H1 (cell line): ENCODE measurements at regions not wholly inside any gene's neighbourhood (a gene's known extent, or its start where the extent isn't known, plus 50 kb on each side); places are given as distances from the start of the nearest gene placed in this dataset.

Source experiments
- CTCF ChIA-PET: fragments of 300-600 bp; sonication (Branson Sonifier 250); formaldehyde crosslinking; loops from one replicate; lab custom pipeline; 2021; ENCODE audit not compliant: partially characterized antibody; lab: Charles Lee
- POLR2A ChIA-PET: fragments of 300-600 bp; sonication (Branson Sonifier 250); formaldehyde crosslinking; loops from one replicate; lab custom pipeline; 2021; ENCODE audit warnings: inconsistent platforms; ENCODE audit not compliant: partially characterized antibody; lab: Charles Lee
- DNase-seq, 2 experiments: peaks; one replicate each; pipeline versions ENCODE4 v3.0.0 to v3.0.0-alpha.2; 2010 to 2022; ENCODE audit warnings: low spot score in 2 of 2, low read depth in 1 of 2, mixed read lengths in 1 of 2
- FAIRE-seq: peaks from 2 replicates; lab custom pipeline; 2011; peaks lifted over from hg19 to GRCh38; lab: Jason Lieb, UNC
- H2AFZ ChIP-seq: 2 replicates; pipeline ENCODE4 v1.8.1; 2012; ENCODE audit warnings: low read length, inconsistent platforms
- H2AK5ac ChIP-seq: 2 replicates; pipeline ENCODE4 v1.6.1; 2013; ENCODE audit warnings: low read depth, low read length
- H2BK120ac ChIP-seq: replicated peaks from 2 replicates; pipeline ENCODE3; 2013; ENCODE audit warnings: low read depth, low read length, inconsistent platforms
- H2BK12ac ChIP-seq: 2 replicates; pipeline ENCODE4 v1.6.1; 2013; ENCODE audit warnings: low read depth, low read length
- H2BK15ac ChIP-seq: 2 replicates; pipeline ENCODE4 v1.6.1; 2013; ENCODE audit warnings: low read length
- H2BK20ac ChIP-seq: 2 replicates; pipeline ENCODE4 v1.6.1; 2013; ENCODE audit warnings: low read length
- H2BK5ac ChIP-seq: 2 replicates; pipeline ENCODE4 v1.6.1; 2013; ENCODE audit warnings: low read depth, low read length
- H3K14ac ChIP-seq: 2 replicates; pipeline ENCODE4 v1.6.1; 2013; ENCODE audit warnings: inconsistent platforms; ENCODE audit not compliant: insufficient read length
- H3K18ac ChIP-seq: 2 replicates; pipeline ENCODE4 v1.6.1; 2013; ENCODE audit warnings: low read length; ENCODE audit errors: extremely low read depth
- H3K23ac ChIP-seq: 2 replicates; pipeline ENCODE4 v1.6.1; 2013; ENCODE audit warnings: inconsistent platforms; ENCODE audit not compliant: insufficient read length
- H3K23me2 ChIP-seq: 2 replicates; pipeline ENCODE4 v1.6.1; 2013; ENCODE audit warnings: low read depth, low read length
- H3K27ac ChIP-seq: 2 replicates; pipeline ENCODE4 v1.6.1; 2011; ENCODE audit warnings: low read depth, low read length, inconsistent platforms
- H3K27me3 ChIP-seq, 4 experiments: replicated peaks in 1 of 4; 1 replicate in 1 of 4; 2 replicates in 3 of 4; pipeline versions ENCODE4 v1.6.1 to v1.8.1; 2011 to 2013; ENCODE audit warnings: low read length in 3 of 4, mild to moderate bottlenecking in 3 of 4, inconsistent platforms in 2 of 4, mixed read lengths in 2 of 4, moderate library complexity in 1 of 4; ENCODE audit not compliant: control insufficient read depth in 3 of 4, insufficient read depth in 3 of 4; ENCODE audit errors: extremely low read depth in 1 of 4
- H3K36me3 ChIP-seq, 4 experiments: 2 replicates each; pipeline versions ENCODE4 v1.6.1 to v1.8.1; 2011 to 2013; ENCODE audit warnings: mild to moderate bottlenecking in 4 of 4, low read length in 3 of 4, moderate library complexity in 2 of 4, control low read depth in 1 of 4, inconsistent platforms in 1 of 4; ENCODE audit not compliant: insufficient read depth in 4 of 4, control insufficient read depth in 2 of 4
- H3K4ac ChIP-seq: replicated peaks from 2 replicates; pipeline ENCODE3; 2013; ENCODE audit warnings: low read length, low read depth, mixed read lengths, inconsistent platforms; ENCODE audit not compliant: insufficient read length
- H3K4me1 ChIP-seq, 4 experiments: replicated peaks in 1 of 4; 1 replicate in 1 of 4; 2 replicates in 3 of 4; pipeline versions ENCODE4 v1.6.1 to v1.8.1; 2011 to 2013; ENCODE audit warnings: low read length in 3 of 4, inconsistent platforms in 2 of 4, mixed read lengths in 1 of 4; ENCODE audit not compliant: insufficient read depth in 4 of 4, control insufficient read depth in 3 of 4
- H3K4me2 ChIP-seq, 2 experiments: 2 replicates each; pipeline versions ENCODE4 v1.6.1 to v1.8.1; 2011 to 2013; ENCODE audit warnings: low read depth in 2 of 2, low read length in 2 of 2, control low read depth in 1 of 2, inconsistent platforms in 1 of 2, mild to moderate bottlenecking in 1 of 2; ENCODE audit not compliant: insufficient read depth in 1 of 2
- H3K4me3 ChIP-seq, 4 experiments: fragments of 200-600, 300-600 bp in 1 of 4; sonication (generic), shearing (Covaris generic), sonication (Bioruptor Twin) in 1 of 4; 2 replicates each; pipeline versions ENCODE4 v1.5.1 to v1.8.1; 2011 to 2016; ENCODE audit warnings: low read length in 4 of 4, low read depth in 3 of 4, control low read depth in 2 of 4, inconsistent platforms in 2 of 4, mild to moderate bottlenecking in 2 of 4, mixed read lengths in 1 of 4, moderate library complexity in 1 of 4; ENCODE audit not compliant: insufficient read depth in 2 of 4; ENCODE audit errors: extremely low read depth in 1 of 4
- H3K56ac ChIP-seq: replicated peaks from 2 replicates; pipeline ENCODE3; 2013; ENCODE audit warnings: low read depth, mild to moderate bottlenecking, mixed read lengths, low read length, inconsistent platforms; ENCODE audit not compliant: insufficient read length
- H3K79me1 ChIP-seq: 2 replicates; pipeline ENCODE4 v1.6.1; 2013; ENCODE audit warnings: low read depth, low read length, control low read depth
- H3K79me2 ChIP-seq, 2 experiments: 2 replicates each; pipeline versions ENCODE4 v1.6.1 to v1.8.1; 2012 to 2013; ENCODE audit warnings: low read length in 2 of 2, mild to moderate bottlenecking in 2 of 2, inconsistent platforms in 1 of 2; ENCODE audit not compliant: insufficient read depth in 2 of 2, control insufficient read depth in 1 of 2
- H3K9ac ChIP-seq, 4 experiments: replicated peaks in 1 of 4; 1 replicate in 1 of 4; 2 replicates in 3 of 4; pipeline versions ENCODE4 v1.6.1 to v1.8.1; 2011 to 2013; ENCODE audit warnings: low read depth in 3 of 4, low read length in 3 of 4, control low read depth in 2 of 4, mild to moderate bottlenecking in 2 of 4, moderate library complexity in 2 of 4, inconsistent platforms in 1 of 4; ENCODE audit errors: extremely low read depth in 1 of 4
- H3K9me3 ChIP-seq, 2 experiments: 2 replicates each; pipeline versions ENCODE4 v1.6.1 to v1.8.1; 2012 to 2013; ENCODE audit warnings: mild to moderate bottlenecking in 2 of 2, moderate library complexity in 2 of 2, control low read depth in 1 of 2, inconsistent platforms in 1 of 2, low read depth in 1 of 2, low read length in 1 of 2, mixed read lengths in 1 of 2; ENCODE audit not compliant: insufficient read depth in 2 of 2
- H4K20me1 ChIP-seq, 2 experiments: replicated peaks in 1 of 2; 2 replicates each; pipeline versions ENCODE3 to v1.8.1; 2011 to 2013; ENCODE audit warnings: inconsistent platforms in 2 of 2, low read length in 2 of 2, mild to moderate bottlenecking in 1 of 2; ENCODE audit not compliant: insufficient read depth in 2 of 2, control insufficient read depth in 1 of 2
- H4K5ac ChIP-seq: 2 replicates; pipeline ENCODE4 v1.6.1; 2013; ENCODE audit warnings: low read length, low read depth, mixed read lengths, inconsistent platforms; ENCODE audit not compliant: insufficient read length
- H4K8ac ChIP-seq: 2 replicates; pipeline ENCODE4 v1.8.0; 2013; ENCODE audit warnings: mild to moderate bottlenecking, moderate library complexity, low read length, inconsistent platforms; ENCODE audit not compliant: insufficient read depth; ENCODE audit errors: extremely low read depth
- H4K91ac ChIP-seq: replicated peaks from 2 replicates; pipeline ENCODE3; 2013; ENCODE audit warnings: low read length, mixed read lengths, inconsistent platforms; ENCODE audit not compliant: insufficient read length
- FOSL1 ChIP-seq: IDR thresholded peaks from 2 replicates; pipeline ENCODE4 v1.6.1; 2011; ENCODE audit warnings: mild to moderate bottlenecking, low read depth, low read length, moderate library complexity; ENCODE audit not compliant: insufficient read depth
- RNF2 ChIP-seq: fragments of 200-900, 300-1000 bp; sonication (generic); IDR thresholded peaks from 2 replicates; pipeline ENCODE4 v1.7.1; 2016; ENCODE audit warnings: borderline replicate concordance, low read depth, mild to moderate bottlenecking, antibody characterized with exemption, low read length; ENCODE audit not compliant: poor library complexity, severe bottlenecking; ENCODE audit errors: missing control alignments
- USF2 ChIP-seq: IDR thresholded peaks from 2 replicates; pipeline ENCODE4 v1.6.1; 2011; ENCODE audit warnings: low read length, improper control_type of control experiment
- WGBS, 2 experiments: shearing (Covaris generic) in 1 of 2; methylation state at CpG; one replicate each; pipeline versions ENCODE4 v1.1.6 to v1.1.7; 2013 to 2015; ENCODE audit warnings: low lambda C conversion rate in 2 of 2, mixed read lengths in 2 of 2, inconsistent platforms in 1 of 2, low coverage in 1 of 2, missing lambda C conversion rate in 1 of 2; ENCODE audit not compliant: insufficient replicate concordance in 2 of 2, insufficient coverage in 1 of 2, insufficient read length in 1 of 2; ENCODE audit errors: extremely low coverage in 1 of 2, missing lambda C conversion rate in 1 of 2; 5-methylcytosine and 5-hydroxymethylcytosine counted together

- 96% methylated on average over 5 of the region's 12 CpGs; no CpG with 5 or more reads in 1 of the 2 experiments for WGBS, 2 experiments
- CTCF ChIA-PET, result no interaction called here
Observed at GRCh38 chr11:38481391-38481790, 1883.4 kb upstream of the RAG2 start.

More at GRCh38 chr11:38481391-38481790, 1883.4 kb upstream of the RAG2 start:
- no peak overlapping the region for H3K4me2 ChIP-seq
- H4K8ac ChIP-seq, result no peak overlapping the region
- H3K27ac ChIP-seq, result no peak overlapping the region
- no peak overlapping the region for H3K14ac ChIP-seq
- H3K79me2 ChIP-seq, result no peaks in the 10 kb centered on the region
- peak overlapping the region; percentile 54; the same call in 1 of the 2 replicates for H2AFZ ChIP-seq
- no peak overlapping the region for H2BK20ac ChIP-seq
- H3K9me3 ChIP-seq, result no peaks in the 10 kb centered on the region
- TF ChIP-seq FOSL1, result no peak
- TF ChIP-seq USF2, result no peak
- no peak for TF ChIP-seq RNF2
- no peak for DNase-seq
- H3K27me3 ChIP-seq, result no peaks in the 10 kb centered on the region
- H2BK5ac ChIP-seq, result no peak overlapping the region
- no peak overlapping the region for H3K4me3 ChIP-seq
- H3K23me2 ChIP-seq, result no peaks in the 10 kb centered on the region
- no peak overlapping the region for H2BK120ac ChIP-seq
- H3K36me3 ChIP-seq, result no peaks in the 10 kb centered on the region
- H3K79me1 ChIP-seq, result no peaks in the 10 kb centered on the region
- H3K9ac ChIP-seq, result no peak overlapping the region
- H2BK12ac ChIP-seq, result no peak overlapping the region
- H2AK5ac ChIP-seq, result no peak overlapping the region
- no peaks in the 10 kb centered on the region for H4K20me1 ChIP-seq
- H3K18ac ChIP-seq, result no peak overlapping the region
- H3K4me1 ChIP-seq, result no peaks in the 10 kb centered on the region
- no peak overlapping the region for H3K56ac ChIP-seq
- no peak overlapping the region for H2BK15ac ChIP-seq
- H3K4ac ChIP-seq, result no peak overlapping the region
- no peak overlapping the region for H4K91ac ChIP-seq
- no peak overlapping the region for H3K23ac ChIP-seq
- POLR2A ChIA-PET, result no interaction called here
- no peak overlapping the region for H4K5ac ChIP-seq
- no peak for FAIRE-seq
